ENCODE measurements at regions not wholly inside any gene's neighbourhood (a gene's known extent, or its start where the extent isn't known, plus 50 kb on each side); places are given as distances from the start of the nearest gene placed in this dataset.

- no peaks in the 10 kb centered on the region for H3K36me3 ChIP-seq (ENCODE audit: control insufficient read depth in 1 of 2, insufficient read depth in 2 of 2, low read length in 2 of 2)
- H3K4me3 ChIP-seq (ENCODE audit: low read depth in 1 of 2, low read length in 2 of 2): no peak overlapping the region
- H3K9me3 ChIP-seq (ENCODE audit: control insufficient read depth in 1 of 2, low read length in 2 of 2): no peaks in the 10 kb centered on the region
- H3K27me3 ChIP-seq (ENCODE audit: low read depth, low read length): no peaks in the 10 kb centered on the region
- no peak overlapping the region for H3K27ac ChIP-seq (ENCODE audit: low read length)
- peaks cover 9 to 13% of the 10 kb centered on the region in 2 donors for H3K4me1 ChIP-seq (ENCODE audit: control insufficient read depth in 1 of 2, insufficient read depth in 2 of 2, low read length in 2 of 2)
These were observed 146.0 kb upstream of the JUN start for GRCh38 chr1:58929671-58930325.

GRCh38 chr1:58931024-58931423 lies 147.2 kb upstream of the JUN start:
- H3K36me3 ChIP-seq (ENCODE audit: control insufficient read depth in 1 of 2, insufficient read depth in 2 of 2, low read length in 2 of 2): no peaks in the 10 kb centered on the region
- H3K27me3 ChIP-seq (ENCODE audit: low read depth, low read length): no peaks in the 10 kb centered on the region
- H3K27ac ChIP-seq (ENCODE audit: low read length): no peak overlapping the region
- H3K4me1 ChIP-seq (ENCODE audit: control insufficient read depth in 1 of 2, insufficient read depth in 2 of 2, low read length in 2 of 2): peaks cover 9 to 12% of the 10 kb centered on the region in 2 donors
- H3K4me3 ChIP-seq (ENCODE audit: low read depth in 1 of 2, low read length in 2 of 2): no peak overlapping the region
- no peaks in the 10 kb centered on the region for H3K9me3 ChIP-seq (ENCODE audit: control insufficient read depth in 1 of 2, low read length in 2 of 2)

GRCh38 chr1:58931756-58932155 lies 147.9 kb upstream of the JUN start:
- Histone ChIP-seq H3K9me3 (ENCODE audit: control insufficient read depth in 1 of 2, low read length in 2 of 2) (no peaks in the 10 kb centered on the region), H3K4me1 (ENCODE audit: control insufficient read depth in 1 of 2, insufficient read depth in 2 of 2, low read length in 2 of 2) (peaks cover 6 to 9% of the 10 kb centered on the region in 2 donors), H3K4me3 (ENCODE audit: low read depth in 1 of 2, low read length in 2 of 2) (no peak overlapping the region), H3K27ac (ENCODE audit: low read length) (no peak overlapping the region), H3K36me3 (ENCODE audit: control insufficient read depth in 1 of 2, insufficient read depth in 2 of 2, low read length in 2 of 2) (no peaks in the 10 kb centered on the region), H3K27me3 (ENCODE audit: low read depth, low read length) (no peaks in the 10 kb centered on the region)

- no peaks in the 10 kb centered on the region for H3K27me3 ChIP-seq (ENCODE audit: low read depth, low read length)
- no peaks in the 10 kb centered on the region for H3K36me3 ChIP-seq (ENCODE audit: control insufficient read depth in 1 of 2, insufficient read depth in 2 of 2, low read length in 2 of 2)
- H3K4me3 ChIP-seq (ENCODE audit: low read depth in 1 of 2, low read length in 2 of 2): no peak overlapping the region
- no peaks in the 10 kb centered on the region for H3K9me3 ChIP-seq (ENCODE audit: control insufficient read depth in 1 of 2, low read length in 2 of 2)
- H3K27ac ChIP-seq (ENCODE audit: low read length): peak overlapping the region; percentile 62
- H3K4me1 ChIP-seq (ENCODE audit: control insufficient read depth in 1 of 2, insufficient read depth in 2 of 2, low read length in 2 of 2): peaks cover 0 to 4% of the 10 kb centered on the region in 2 donors
These were observed 149.2 kb upstream of the JUN start for GRCh38 chr1:58932859-58933598.

- Histone ChIP-seq H3K27ac (ENCODE audit: low read length) (peak overlapping the region; percentile 62), H3K27me3 (ENCODE audit: low read depth, low read length) (no peaks in the 10 kb centered on the region), H3K4me3 (ENCODE audit: low read depth in 1 of 2, low read length in 2 of 2) (no peak overlapping the region), H3K36me3 (ENCODE audit: control insufficient read depth in 1 of 2, insufficient read depth in 2 of 2, low read length in 2 of 2) (no peaks in the 10 kb centered on the region), H3K4me1 (ENCODE audit: control insufficient read depth in 1 of 2, insufficient read depth in 2 of 2, low read length in 2 of 2) (peaks cover 0 to 4% of the 10 kb centered on the region in 2 donors), H3K9me3 (ENCODE audit: control insufficient read depth in 1 of 2, low read length in 2 of 2) (no peaks in the 10 kb centered on the region)
These were observed 149.7 kb upstream of the JUN start for GRCh38 chr1:58933599-58933926.

- Histone ChIP-seq H3K4me1 (ENCODE audit: control insufficient read depth in 1 of 2, insufficient read depth in 2 of 2, low read length in 2 of 2) (peaks cover 0 to 4% of the 10 kb centered on the region in 2 donors), H3K36me3 (ENCODE audit: control insufficient read depth in 1 of 2, insufficient read depth in 2 of 2, low read length in 2 of 2) (no peaks in the 10 kb centered on the region), H3K9me3 (ENCODE audit: control insufficient read depth in 1 of 2, low read length in 2 of 2) (no peaks in the 10 kb centered on the region), H3K4me3 (ENCODE audit: low read depth in 1 of 2, low read length in 2 of 2) (no peak overlapping the region), H3K27ac (ENCODE audit: low read length) (no peak overlapping the region), H3K27me3 (ENCODE audit: low read depth, low read length) (no peaks in the 10 kb centered on the region)
These were observed 150.9 kb upstream of the JUN start for GRCh38 chr1:58934706-58935105.

GRCh38 chr1:58936973-58937372 lies 153.1 kb upstream of the JUN start:
- Histone ChIP-seq H3K27me3 (ENCODE audit: low read depth, low read length) (no peaks in the 10 kb centered on the region), H3K27ac (ENCODE audit: low read length) (no peak overlapping the region), H3K9me3 (ENCODE audit: control insufficient read depth in 1 of 2, low read length in 2 of 2) (no peaks in the 10 kb centered on the region), H3K4me3 (ENCODE audit: low read depth in 1 of 2, low read length in 2 of 2) (no peak overlapping the region), H3K36me3 (ENCODE audit: control insufficient read depth in 1 of 2, insufficient read depth in 2 of 2, low read length in 2 of 2) (no peaks in the 10 kb centered on the region), H3K4me1 (ENCODE audit: control insufficient read depth in 1 of 2, insufficient read depth in 2 of 2, low read length in 2 of 2) (peaks cover 0 to 4% of the 10 kb centered on the region in 2 donors)

- no peak overlapping the region for H3K4me3 ChIP-seq (ENCODE audit: low read depth in 1 of 2, low read length in 2 of 2)
- no peak overlapping the region for H3K27ac ChIP-seq (ENCODE audit: low read length)
- peaks cover 0 to 5% of the 10 kb centered on the region in 2 donors for H3K4me1 ChIP-seq (ENCODE audit: control insufficient read depth in 1 of 2, insufficient read depth in 2 of 2, low read length in 2 of 2)
- H3K36me3 ChIP-seq (ENCODE audit: control insufficient read depth in 1 of 2, insufficient read depth in 2 of 2, low read length in 2 of 2): no peaks in the 10 kb centered on the region
- H3K27me3 ChIP-seq (ENCODE audit: low read depth, low read length): no peaks in the 10 kb centered on the region
- no peaks in the 10 kb centered on the region for H3K9me3 ChIP-seq (ENCODE audit: control insufficient read depth in 1 of 2, low read length in 2 of 2)
These were observed 155.3 kb upstream of the JUN start for GRCh38 chr1:58939146-58939545.

- Histone ChIP-seq H3K27ac (ENCODE audit: low read length) (no peak overlapping the region), H3K9me3 (ENCODE audit: control insufficient read depth in 1 of 2, low read length in 2 of 2) (no peaks in the 10 kb centered on the region), H3K27me3 (ENCODE audit: low read depth, low read length) (no peaks in the 10 kb centered on the region), H3K36me3 (ENCODE audit: control insufficient read depth in 1 of 2, insufficient read depth in 2 of 2, low read length in 2 of 2) (no peaks in the 10 kb centered on the region), H3K4me1 (ENCODE audit: control insufficient read depth in 1 of 2, insufficient read depth in 2 of 2, low read length in 2 of 2) (peaks cover 0 to 5% of the 10 kb centered on the region in 2 donors), H3K4me3 (ENCODE audit: low read depth in 1 of 2, low read length in 2 of 2) (no peak overlapping the region)
These were observed 156.0 kb upstream of the JUN start for GRCh38 chr1:58939666-58940370.

GRCh38 chr1:58941471-58942289 lies 157.8 kb upstream of the JUN start:
- no peaks in the 10 kb centered on the region for H3K36me3 ChIP-seq (ENCODE audit: control insufficient read depth in 1 of 2, insufficient read depth in 2 of 2, low read length in 2 of 2)
- no peak overlapping the region for H3K27ac ChIP-seq (ENCODE audit: low read length)
- no peaks in the 10 kb centered on the region for H3K9me3 ChIP-seq (ENCODE audit: control insufficient read depth in 1 of 2, low read length in 2 of 2)
- no peaks in the 10 kb centered on the region for H3K27me3 ChIP-seq (ENCODE audit: low read depth, low read length)
- H3K4me3 ChIP-seq (ENCODE audit: low read depth in 1 of 2, low read length in 2 of 2): no peak overlapping the region
- H3K4me1 ChIP-seq (ENCODE audit: control insufficient read depth in 1 of 2, insufficient read depth in 2 of 2, low read length in 2 of 2): peaks cover 0 to 5% of the 10 kb centered on the region in 2 donors

GRCh38 chr1:58942759-58943191 lies 158.9 kb upstream of the JUN start:
- H3K4me3 ChIP-seq (ENCODE audit: low read depth in 1 of 2, low read length in 2 of 2): no peak overlapping the region
- peaks cover 0 to 5% of the 10 kb centered on the region in 2 donors for H3K4me1 ChIP-seq (ENCODE audit: control insufficient read depth in 1 of 2, insufficient read depth in 2 of 2, low read length in 2 of 2)
- H3K9me3 ChIP-seq (ENCODE audit: control insufficient read depth in 1 of 2, low read length in 2 of 2): no peaks in the 10 kb centered on the region
- no peaks in the 10 kb centered on the region for H3K36me3 ChIP-seq (ENCODE audit: control insufficient read depth in 1 of 2, insufficient read depth in 2 of 2, low read length in 2 of 2)
- H3K27me3 ChIP-seq (ENCODE audit: low read depth, low read length): no peaks in the 10 kb centered on the region
- H3K27ac ChIP-seq (ENCODE audit: low read length): no peak overlapping the region

All from muscle layer of duodenum (tissue), 2 donors.